ENCODE measurements at regions not wholly inside any gene's neighbourhood (a gene's known extent, or its start where the extent isn't known, plus 50 kb on each side); places are given as distances from the start of the nearest gene placed in this dataset.
A peak's percentile ranks its signal among the peaks of the same experiment; 100 is the strongest.

DNA sequence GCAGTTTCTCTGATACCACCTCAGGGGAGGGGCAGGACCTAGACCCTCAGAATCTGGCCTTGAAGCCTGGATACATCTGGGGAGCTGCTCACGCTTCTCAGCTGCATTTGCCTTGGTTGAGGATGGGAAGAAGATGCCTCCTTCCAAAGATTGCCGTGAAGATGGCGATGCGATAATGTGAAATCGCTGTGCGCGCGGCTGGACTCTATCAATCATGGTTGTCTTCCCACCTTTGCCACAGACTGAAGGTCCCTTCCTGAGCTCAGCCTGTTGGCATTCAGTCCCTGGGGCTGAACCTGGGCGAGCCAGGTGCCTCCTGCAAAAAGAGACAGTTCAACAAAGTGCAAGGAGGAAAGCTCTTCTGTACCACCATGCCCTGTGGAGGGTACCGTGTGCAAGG is 114.4 kb upstream of the SLC45A1 start:
- H3K4me3 ChIP-seq, result no peak overlapping the region
- H3K9me3 ChIP-seq (ENCODE audit: control insufficient read depth in 4 of 4, insufficient read depth in 3 of 4, low read length in 3 of 4), result no peaks in the 10 kb centered on the region
- no peak overlapping the region for H3K27ac ChIP-seq (ENCODE audit: low read depth in 1 of 2, low read length in 1 of 2)
- DNase-seq, result no peak
- TF ChIP-seq, protein P1, sequence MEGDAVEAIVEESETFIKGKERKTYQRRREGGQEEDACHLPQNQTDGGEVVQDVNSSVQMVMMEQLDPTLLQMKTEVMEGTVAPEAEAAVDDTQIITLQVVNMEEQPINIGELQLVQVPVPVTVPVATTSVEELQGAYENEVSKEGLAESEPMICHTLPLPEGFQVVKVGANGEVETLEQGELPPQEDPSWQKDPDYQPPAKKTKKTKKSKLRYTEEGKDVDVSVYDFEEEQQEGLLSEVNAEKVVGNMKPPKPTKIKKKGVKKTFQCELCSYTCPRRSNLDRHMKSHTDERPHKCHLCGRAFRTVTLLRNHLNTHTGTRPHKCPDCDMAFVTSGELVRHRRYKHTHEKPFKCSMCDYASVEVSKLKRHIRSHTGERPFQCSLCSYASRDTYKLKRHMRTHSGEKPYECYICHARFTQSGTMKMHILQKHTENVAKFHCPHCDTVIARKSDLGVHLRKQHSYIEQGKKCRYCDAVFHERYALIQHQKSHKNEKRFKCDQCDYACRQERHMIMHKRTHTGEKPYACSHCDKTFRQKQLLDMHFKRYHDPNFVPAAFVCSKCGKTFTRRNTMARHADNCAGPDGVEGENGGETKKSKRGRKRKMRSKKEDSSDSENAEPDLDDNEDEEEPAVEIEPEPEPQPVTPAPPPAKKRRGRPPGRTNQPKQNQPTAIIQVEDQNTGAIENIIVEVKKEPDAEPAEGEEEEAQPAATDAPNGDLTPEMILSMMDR (IDR thresholded peaks at IDR 0.05; ENCODE audit: control extremely low read depth, extremely low read depth), result no peak
- H3K9ac ChIP-seq (ENCODE audit: insufficient read depth in 1 of 2, low read length in 2 of 2), result no peak overlapping the region
- no peaks in the 10 kb centered on the region for H3K27me3 ChIP-seq (ENCODE audit: control insufficient read depth in 3 of 3, insufficient read depth in 3 of 3, low read length in 2 of 3)
- no peaks in the 10 kb centered on the region for H3K36me3 ChIP-seq (ENCODE audit: control insufficient read depth in 4 of 4, insufficient read depth in 4 of 4, low read length in 4 of 4)
- ATAC-seq (ENCODE audit: insufficient read depth, low FRiP score), result no peak
- peaks cover 0 to 28% (median 8%) of the 10 kb centered on the region in 5 donors for H3K4me1 ChIP-seq (ENCODE audit: control insufficient read depth in 5 of 5, insufficient read depth in 5 of 5, low read length in 5 of 5)
- 98 to 99% methylated on average over 10 of the region's 10 CpGs for WGBS, 2 donors

DNA sequence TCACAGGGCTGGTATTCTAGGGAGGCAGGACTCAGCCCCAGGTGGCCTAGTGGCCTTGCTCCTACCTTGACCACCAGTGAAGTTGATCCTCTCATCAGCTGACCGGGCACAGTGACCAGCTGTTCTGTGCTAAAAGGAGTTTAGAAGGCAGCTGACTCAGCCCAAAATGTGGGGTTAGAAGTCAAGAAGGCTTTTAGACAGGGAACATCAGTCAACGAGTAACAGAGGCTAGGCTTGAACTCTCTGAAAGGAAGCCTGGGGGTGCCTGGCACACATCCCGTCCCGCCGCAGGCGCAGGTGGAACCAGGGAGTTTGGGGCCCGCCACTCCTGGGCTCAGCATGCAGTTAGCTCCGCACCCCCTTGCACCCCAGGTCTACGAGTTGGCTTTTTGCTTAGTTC is 114.9 kb upstream of the SLC45A1 start:
- Histone ChIP-seq H3K4me1 (ENCODE audit: control insufficient read depth in 5 of 5, insufficient read depth in 5 of 5, low read length in 5 of 5) (peaks cover 0 to 28% (median 9%) of the 10 kb centered on the region in 5 donors), H3K4me3 (no peak overlapping the region), H3K36me3 (ENCODE audit: control insufficient read depth in 4 of 4, insufficient read depth in 4 of 4, low read length in 4 of 4) (no peaks in the 10 kb centered on the region), H3K9me3 (ENCODE audit: control insufficient read depth in 4 of 4, insufficient read depth in 3 of 4, low read length in 3 of 4) (peaks cover 0 to under 1% (median 0%) of the 10 kb centered on the region in 4 donors), H3K27me3 (ENCODE audit: control insufficient read depth in 3 of 3, insufficient read depth in 3 of 3, low read length in 2 of 3) (no peaks in the 10 kb centered on the region), H3K27ac (ENCODE audit: low read depth in 1 of 2, low read length in 1 of 2) (peak overlapping the region; percentile 46 to 92), H3K9ac (ENCODE audit: insufficient read depth in 1 of 2, low read length in 2 of 2) (peak overlapping the region in 1 of 2 donors; percentile 67)
- DNase-seq, result no peak
- TF ChIP-seq, protein P1 (IDR thresholded peaks at IDR 0.05; ENCODE audit: control extremely low read depth, extremely low read depth), result no peak
- ATAC-seq (ENCODE audit: insufficient read depth, low FRiP score), result no peak
- WGBS, 2 donors, result 87 to 93% methylated on average over 8 to 9 of the region's 9 CpGs

GRCh38 chr1:8202182-8202905 is 115.6 kb upstream of the SLC45A1 start:
- Histone ChIP-seq H3K27ac (ENCODE audit: low read depth in 1 of 2, low read length in 1 of 2) (peak overlapping the region; percentile 76 to 92), H3K9ac (ENCODE audit: insufficient read depth in 1 of 2, low read length in 2 of 2) (peak overlapping the region in 1 of 2 donors; percentile 67), H3K4me3 (no peak overlapping the region), H3K36me3 (ENCODE audit: control insufficient read depth in 4 of 4, insufficient read depth in 4 of 4, low read length in 4 of 4) (no peaks in the 10 kb centered on the region), H3K27me3 (ENCODE audit: control insufficient read depth in 3 of 3, insufficient read depth in 3 of 3, low read length in 2 of 3) (no peaks in the 10 kb centered on the region), H3K9me3 (ENCODE audit: control insufficient read depth in 4 of 4, insufficient read depth in 3 of 4, low read length in 3 of 4) (peaks cover 0 to 3% (median 0%) of the 10 kb centered on the region in 4 donors), H3K4me1 (ENCODE audit: control insufficient read depth in 5 of 5, insufficient read depth in 5 of 5, low read length in 5 of 5) (peaks cover 0 to 28% (median 16%) of the 10 kb centered on the region in 5 donors)
- peak; percentile 84 to 90 (median 85) for DNase-seq
- WGBS, 2 donors, result 57 to 59% methylated on average over 19 of the region's 19 CpGs
- ATAC-seq (ENCODE audit: insufficient read depth, low FRiP score), result peak; percentile 60
- TF ChIP-seq, protein P1 (IDR thresholded peaks at IDR 0.05; ENCODE audit: control extremely low read depth, extremely low read depth), result no peak
